Osteocyte (in vitro differentiated cells): ENCODE measurements at regions not wholly inside any gene's neighbourhood (a gene's known extent, or its start where the extent isn't known, plus 50 kb on each side); places are given as distances from the start of the nearest gene placed in this dataset.

Experiments used
- DNase-seq: peaks from one replicate; pipeline ENCODE4 v3.0.0; 2021; ENCODE audit warnings: mixed read lengths; ENCODE audit not compliant: unreplicated experiment; ENCODE audit errors: extremely low spot score
- H3K27ac Mint-ChIP-seq: one replicate; pipeline ENCODE4 v1.8.0; 2021; ENCODE audit warnings: mild to moderate bottlenecking, mixed read lengths; ENCODE audit not compliant: unreplicated experiment
- H3K27me3 Mint-ChIP-seq: one replicate; pipeline ENCODE4 v1.8.0; 2021; ENCODE audit warnings: mixed read lengths; ENCODE audit not compliant: unreplicated experiment
- H3K36me3 Mint-ChIP-seq: one replicate; pipeline ENCODE4 v1.8.0; 2021; ENCODE audit warnings: mixed read lengths; ENCODE audit not compliant: unreplicated experiment
- H3K4me1 Mint-ChIP-seq: one replicate; pipeline ENCODE4 v1.8.0; 2021; ENCODE audit warnings: mixed read lengths; ENCODE audit not compliant: unreplicated experiment
- H3K4me3 Mint-ChIP-seq: one replicate; pipeline ENCODE4 v1.8.0; 2021; ENCODE audit warnings: mild to moderate bottlenecking, moderate library complexity, mixed read lengths; ENCODE audit not compliant: unreplicated experiment
- H3K9me3 Mint-ChIP-seq: one replicate; pipeline ENCODE4 v1.8.0; 2021; ENCODE audit warnings: mixed read lengths; ENCODE audit not compliant: unreplicated experiment
- CTCF ChIP-seq: fragments of 200-600 bp; sonication (generic); IDR thresholded peaks from 2 replicates; pipeline ENCODE4 v1.5.0; 2021; ENCODE audit warnings: antibody characterized with exemption, mild to moderate bottlenecking, moderate library complexity

- Mint-ChIP-seq H3K36me3 (no peaks in the 10 kb centered on the region), H3K4me3 (no peak overlapping the region), H3K27ac (no peak overlapping the region), H3K27me3 (peaks cover 3% of the 10 kb centered on the region), H3K9me3 (peaks cover 10% of the 10 kb centered on the region), H3K4me1 (no peaks in the 10 kb centered on the region)
- no peak for DNase-seq
- no peak for TF ChIP-seq CTCF
Measured at GRCh38 chr3:170784406-170784805, 85.6 kb downstream of the RPL22L1 start.

GRCh38 chr3:170780955-170781354, 89.0 kb downstream of the RPL22L1 start:
- Mint-ChIP-seq H3K4me3 (no peak overlapping the region), H3K27ac (no peak overlapping the region), H3K9me3 (peaks cover 14% of the 10 kb centered on the region), H3K4me1 (no peaks in the 10 kb centered on the region), H3K36me3 (peaks cover 5% of the 10 kb centered on the region), H3K27me3 (peaks cover 3% of the 10 kb centered on the region)
- TF ChIP-seq CTCF: no peak
- no peak for DNase-seq

- Mint-ChIP-seq H3K9me3 (peaks cover 14% of the 10 kb centered on the region), H3K27ac (no peak overlapping the region), H3K27me3 (peaks cover 2% of the 10 kb centered on the region), H3K36me3 (peaks cover 5% of the 10 kb centered on the region), H3K4me1 (no peaks in the 10 kb centered on the region), H3K4me3 (no peak overlapping the region)
- DNase-seq: no peak
- TF ChIP-seq CTCF: no peak
Measured at GRCh38 chr3:170780471-170780870, 89.5 kb downstream of the RPL22L1 start.

GRCh38 chr3:170778240-170779217, 91.5 kb downstream of the RPL22L1 start:
- no peak overlapping the region for H3K4me3 Mint-ChIP-seq
- H3K4me1 Mint-ChIP-seq: no peaks in the 10 kb centered on the region
- DNase-seq: no peak
- no peak for TF ChIP-seq CTCF
- peaks cover 5% of the 10 kb centered on the region for H3K36me3 Mint-ChIP-seq
- H3K9me3 Mint-ChIP-seq: peaks cover 11% of the 10 kb centered on the region
- H3K27me3 Mint-ChIP-seq: no peaks in the 10 kb centered on the region
- no peak overlapping the region for H3K27ac Mint-ChIP-seq

- peaks cover 5% of the 10 kb centered on the region for H3K4me1 Mint-ChIP-seq
- no peak for DNase-seq
- TF ChIP-seq CTCF: no peak
- H3K27ac Mint-ChIP-seq: no peak overlapping the region
- H3K27me3 Mint-ChIP-seq: no peaks in the 10 kb centered on the region
- H3K9me3 Mint-ChIP-seq: peaks cover 4% of the 10 kb centered on the region
- peaks cover 5% of the 10 kb centered on the region for H3K36me3 Mint-ChIP-seq
- H3K4me3 Mint-ChIP-seq: no peak overlapping the region
Measured at GRCh38 chr3:170777564-170777926, 92.5 kb downstream of the RPL22L1 start.
